ENCODE measurements at regions not wholly inside any gene's neighbourhood (a gene's known extent, or its start where the extent isn't known, plus 50 kb on each side); places are given as distances from the start of the nearest gene placed in this dataset.

DNA sequence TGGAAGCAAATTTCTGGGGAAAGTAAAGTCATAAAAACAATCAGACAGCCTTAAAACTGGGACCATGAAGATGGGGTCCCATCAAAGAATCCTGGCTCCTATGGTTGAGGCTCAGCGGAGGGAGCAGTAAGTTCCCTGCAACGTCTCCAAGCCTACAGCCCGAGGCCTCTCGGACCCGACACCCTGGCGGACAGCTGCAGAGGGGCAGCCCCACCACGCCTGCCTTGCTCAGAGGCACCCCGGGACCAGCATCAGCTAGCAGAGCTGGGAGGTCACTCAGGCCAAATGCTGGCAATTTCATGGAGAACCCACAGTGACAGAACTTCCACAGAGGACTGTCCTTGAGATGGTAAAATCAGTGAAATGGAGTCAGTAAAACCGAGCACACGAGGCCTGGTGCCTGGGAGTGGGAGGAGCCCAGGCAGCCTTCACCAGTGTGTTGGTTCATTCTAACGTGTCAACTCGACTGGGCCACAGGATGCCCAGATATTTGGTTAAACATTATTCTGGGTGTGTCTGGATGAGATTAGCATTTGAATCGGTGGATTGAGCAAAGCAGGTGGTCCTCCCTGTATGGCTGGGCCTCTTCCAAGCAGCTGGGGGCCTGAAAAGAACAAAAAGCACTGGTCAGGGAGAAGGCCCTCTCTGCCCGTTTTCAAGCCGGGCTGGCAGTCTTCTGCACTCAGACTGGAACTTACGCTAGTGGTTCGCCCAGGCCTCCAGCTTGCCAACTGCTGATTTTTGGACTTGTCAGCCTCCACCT lies 96.2 kb upstream of the INSIG1 start:
- no peak overlapping the region for H3K4me3 ChIP-seq (ENCODE audit: low read depth, low read length)

DNA sequence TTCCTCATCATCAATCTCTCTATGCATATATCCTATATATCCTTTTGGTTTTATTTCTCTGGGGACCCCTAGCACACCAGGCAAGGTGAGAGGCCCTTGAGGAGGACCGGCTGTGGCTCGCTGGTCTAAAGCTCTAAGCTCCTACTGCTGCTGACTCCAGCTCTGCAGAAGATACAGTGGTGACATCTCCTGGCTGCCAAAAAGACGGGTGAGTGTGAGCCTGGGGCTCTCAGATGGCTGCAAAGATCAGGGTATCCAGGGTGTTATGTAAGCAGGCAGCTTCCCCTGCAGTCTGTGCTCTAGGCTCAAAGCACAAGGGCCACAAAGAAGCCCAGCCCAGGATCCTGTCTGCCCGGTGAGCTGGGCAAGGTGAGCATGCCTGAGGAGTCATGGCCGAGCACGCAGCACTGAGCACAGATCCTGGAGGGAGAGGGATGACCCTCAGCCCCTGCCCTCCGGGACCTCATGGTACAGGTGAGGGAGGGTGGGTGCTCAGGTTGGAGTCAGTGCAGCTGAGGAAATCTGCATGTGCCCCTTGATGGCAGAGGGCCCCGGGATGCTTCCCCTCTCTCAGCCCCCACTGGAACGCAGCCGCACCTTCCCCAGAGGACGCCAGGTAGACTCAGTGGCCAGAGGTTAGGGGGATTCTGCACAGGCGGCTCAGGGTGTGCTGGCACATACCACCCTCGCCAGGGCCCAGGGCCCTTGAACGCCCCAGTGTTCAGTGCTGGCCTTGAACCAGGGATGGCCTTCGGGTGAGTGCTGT lies 95.4 kb upstream of the INSIG1 start:
- no peak overlapping the region for H3K4me3 ChIP-seq (ENCODE audit: low read depth, low read length)

DNA sequence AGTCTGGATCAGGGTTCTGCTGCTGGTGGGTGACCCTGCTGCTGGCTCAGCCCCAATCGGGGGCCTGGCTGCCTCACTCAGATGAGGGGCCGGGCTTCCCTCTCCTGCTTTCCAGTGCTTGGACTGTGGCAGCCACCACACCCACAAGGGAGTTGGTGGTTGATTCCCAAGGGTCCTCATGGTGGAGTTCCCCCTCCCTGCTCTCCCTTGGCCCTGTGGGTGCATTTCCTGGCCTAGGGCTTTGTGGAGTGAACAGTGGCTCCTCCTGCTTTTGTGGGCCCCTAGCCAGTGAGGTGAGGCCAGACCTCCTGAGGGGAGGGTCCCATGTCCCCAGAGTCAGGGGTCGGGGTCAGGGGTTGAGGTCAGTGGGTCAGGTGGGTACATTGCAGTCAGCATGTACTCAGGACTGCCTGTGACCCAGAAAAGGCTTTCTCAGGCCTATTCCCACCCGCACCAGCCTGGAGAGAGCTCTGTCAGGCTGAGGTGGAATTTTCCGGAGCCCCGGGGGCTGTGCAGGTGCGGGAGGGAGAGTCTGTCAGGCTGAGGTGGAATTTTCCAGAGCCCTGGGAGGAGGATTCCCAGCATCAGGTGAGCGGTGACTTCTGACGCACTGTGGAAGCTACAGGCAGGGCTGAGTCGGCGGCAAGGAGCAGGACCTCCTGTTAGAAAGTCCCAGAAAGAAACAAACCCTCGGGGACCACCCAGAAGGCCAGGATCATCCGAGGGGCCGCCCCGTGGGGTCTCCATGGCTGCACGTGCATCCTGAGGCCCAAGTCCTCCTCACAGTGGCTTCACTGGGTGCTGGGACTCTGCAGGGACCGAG lies 94.4 kb upstream of the INSIG1 start:
- H3K4me3 ChIP-seq (ENCODE audit: low read depth, low read length) = no peak overlapping the region

DNA sequence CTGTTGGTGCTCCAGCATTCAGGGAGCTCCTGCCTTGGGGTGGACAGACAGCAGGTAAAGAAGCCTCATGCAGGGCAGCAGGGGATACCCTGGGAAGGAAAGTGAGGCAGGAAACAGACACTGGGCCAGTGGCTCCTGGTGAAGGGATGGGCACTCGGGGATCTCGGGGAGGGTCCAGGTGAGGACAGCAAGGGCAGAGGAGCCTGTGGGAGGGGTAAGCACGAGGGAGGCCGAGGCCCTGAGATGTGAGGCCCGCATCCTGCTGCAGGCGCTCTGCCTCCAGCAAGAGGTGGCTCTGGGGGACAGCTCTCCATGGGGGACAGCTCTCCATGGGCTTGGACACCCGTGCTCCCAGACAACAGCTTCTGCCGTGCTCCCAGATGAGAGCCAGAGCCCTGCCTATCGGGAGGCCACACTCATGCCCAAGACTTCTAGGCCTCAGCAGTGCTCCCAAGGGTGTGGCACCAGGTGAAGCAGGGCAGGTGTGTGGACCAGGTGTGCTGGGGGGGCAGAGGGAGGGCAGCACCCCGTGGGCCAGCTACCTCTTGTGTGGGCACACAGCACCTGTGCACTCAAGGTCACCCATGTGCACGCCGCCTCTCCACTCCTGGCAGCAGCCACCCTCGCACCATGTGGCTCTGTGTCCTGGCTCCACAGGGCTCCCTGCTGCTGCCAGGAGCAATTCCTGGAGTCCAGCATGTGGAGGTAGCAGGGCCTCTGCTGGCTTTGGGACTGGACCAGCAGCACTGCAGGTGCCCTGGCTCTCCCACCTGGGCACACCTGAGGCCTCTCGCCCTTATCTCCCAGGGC lies 93.6 kb upstream of the INSIG1 start:
- H3K4me3 ChIP-seq (ENCODE audit: low read depth, low read length) = no peak overlapping the region

DNA sequence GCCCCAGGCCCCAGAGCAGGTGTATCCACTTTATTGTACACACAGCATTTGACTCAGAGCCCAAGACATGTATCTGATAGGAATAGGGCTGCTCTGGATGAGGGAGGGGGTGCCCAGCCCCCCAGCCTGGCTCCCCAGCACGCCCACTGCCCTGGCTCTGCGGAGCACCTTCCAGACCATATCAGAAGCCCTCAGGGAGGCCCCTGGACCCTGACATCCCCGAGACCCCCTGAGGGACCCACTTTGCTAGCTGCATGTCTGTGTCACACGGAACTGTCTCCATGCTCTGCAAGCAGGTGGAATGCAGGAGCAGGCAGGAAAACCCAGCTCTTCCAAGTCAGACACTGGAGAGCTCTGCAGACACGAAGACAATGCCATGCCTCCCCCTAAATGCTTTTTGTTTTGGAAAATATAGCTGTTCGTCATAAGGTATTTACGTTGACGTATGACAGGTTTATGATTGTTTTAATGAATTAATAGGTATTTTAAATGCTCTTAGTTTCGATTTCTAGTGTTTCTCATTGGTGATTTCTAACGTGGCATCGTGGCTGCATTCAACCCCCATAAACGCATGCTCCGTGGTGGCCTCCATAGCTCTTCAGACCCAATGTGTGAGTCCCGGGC lies 92.8 kb upstream of the INSIG1 start:
- H3K4me3 ChIP-seq (ENCODE audit: low read depth, low read length) = no peak overlapping the region

DNA sequence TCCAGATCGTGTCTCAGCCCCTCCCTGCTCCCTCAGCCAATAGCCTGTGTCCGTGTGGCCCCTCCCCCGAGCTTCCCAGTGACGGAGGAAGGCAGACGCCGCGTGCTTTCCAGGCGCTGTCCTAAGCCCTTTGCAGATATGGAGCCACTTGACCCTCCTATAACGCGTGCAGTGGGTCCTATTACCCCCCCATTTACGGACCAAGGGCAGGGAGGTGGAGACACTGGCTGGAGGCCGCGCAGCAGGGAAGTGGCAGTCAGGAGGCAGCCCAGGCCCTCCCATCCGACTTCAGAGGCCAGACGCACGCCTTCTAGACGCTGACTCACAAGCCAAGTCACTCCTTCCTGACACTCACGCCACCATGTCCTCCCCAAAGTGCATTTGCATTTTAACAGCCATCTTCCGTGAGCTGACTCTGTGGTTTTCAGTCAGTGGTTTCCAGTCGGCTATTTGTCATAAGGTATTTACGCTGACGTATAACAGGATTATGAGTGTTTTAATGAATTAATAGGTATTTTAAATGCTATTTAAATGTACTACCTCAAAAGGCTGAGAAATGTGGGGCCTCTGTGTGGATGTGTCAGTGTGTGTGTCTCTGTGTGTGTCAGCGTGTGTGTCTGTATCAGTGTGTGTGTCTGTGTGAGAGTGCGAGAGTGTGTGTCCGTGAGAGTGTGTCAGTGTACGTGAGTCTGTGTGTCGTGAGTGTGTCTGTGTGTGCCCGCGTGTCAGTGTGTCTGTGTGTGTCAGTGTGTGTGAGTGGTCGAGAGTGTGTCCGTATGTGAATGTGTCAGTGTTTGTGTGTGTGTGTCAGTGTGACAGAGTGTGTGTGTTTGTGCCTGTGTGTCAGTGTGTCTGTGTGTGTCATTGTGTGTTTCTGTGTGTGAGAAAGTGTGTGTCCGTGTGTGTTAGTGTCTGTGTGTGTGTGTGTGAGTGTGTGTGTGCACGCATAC lies 92.0 kb upstream of the INSIG1 start:
- no peak overlapping the region for H3K4me3 ChIP-seq (ENCODE audit: low read depth, low read length)

DNA sequence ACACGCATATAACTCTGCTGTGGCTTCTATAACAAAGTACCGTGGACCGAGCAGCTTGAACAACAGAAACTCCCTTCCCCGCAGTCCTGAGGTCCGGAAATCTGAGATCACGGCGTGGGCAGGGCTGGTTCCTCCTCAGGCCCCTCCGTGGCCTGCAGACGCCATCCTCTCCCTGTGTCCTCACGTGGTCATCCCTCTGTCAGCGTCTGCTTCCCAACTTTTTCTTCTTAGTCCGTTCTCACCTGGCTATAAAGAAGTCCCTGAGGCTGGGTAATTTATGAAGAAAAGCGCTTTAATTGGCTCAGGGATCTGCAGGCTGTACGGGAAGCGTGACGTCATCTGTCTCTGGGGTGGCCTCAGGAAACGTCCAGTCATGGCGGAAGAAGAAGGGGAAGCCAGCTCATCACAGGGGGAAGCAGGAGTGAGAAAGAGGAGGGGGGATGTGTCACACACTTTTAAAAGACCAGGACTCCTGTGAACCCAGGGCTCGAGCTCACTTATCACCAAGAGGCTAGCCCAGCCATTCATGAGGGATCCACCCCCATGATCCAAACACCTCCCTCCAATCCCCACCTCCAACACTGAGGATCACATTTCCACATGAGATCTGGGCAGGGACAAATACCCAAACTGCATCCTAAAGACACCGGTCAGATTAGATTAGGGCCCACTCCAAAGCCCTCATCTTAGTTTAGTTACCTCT lies 91.2 kb upstream of the INSIG1 start:
- no peak overlapping the region for H3K4me3 ChIP-seq (ENCODE audit: low read depth, low read length)

DNA sequence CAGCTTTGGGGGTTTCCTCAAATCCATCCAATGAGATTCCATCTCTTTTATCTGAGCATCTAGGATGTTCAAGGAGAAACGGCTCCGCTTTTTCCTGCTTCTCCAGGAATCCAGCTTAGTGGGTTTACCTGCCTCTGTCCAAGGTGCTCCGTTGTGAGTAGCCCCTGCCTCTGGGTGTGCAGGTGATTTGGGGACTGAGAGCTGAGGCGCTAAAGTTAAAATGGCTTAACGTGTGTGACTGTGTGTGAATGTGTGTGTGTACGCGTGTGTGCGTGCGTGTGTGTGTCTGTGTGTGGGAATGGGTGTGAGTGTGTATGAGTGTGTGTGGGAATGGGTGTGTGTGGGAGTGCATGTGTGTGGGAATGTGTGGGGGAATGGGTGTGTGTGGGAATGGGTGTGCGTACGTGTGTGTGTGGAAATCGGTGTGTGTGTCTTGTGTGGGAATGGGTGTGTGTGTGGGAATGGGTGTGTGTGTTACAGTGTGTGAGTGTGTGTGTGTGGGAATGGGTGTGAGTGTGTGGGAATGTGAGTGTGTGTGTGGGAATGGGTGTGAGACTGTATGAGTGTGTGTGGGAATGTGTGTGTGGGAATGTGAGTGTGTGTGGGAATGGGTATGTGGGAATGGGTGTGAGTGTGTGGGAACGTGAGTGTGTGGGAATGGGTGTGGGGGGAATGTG lies 90.2 kb upstream of the INSIG1 start:
- H3K4me3 ChIP-seq (ENCODE audit: low read depth, low read length) = no peak overlapping the region

DNA sequence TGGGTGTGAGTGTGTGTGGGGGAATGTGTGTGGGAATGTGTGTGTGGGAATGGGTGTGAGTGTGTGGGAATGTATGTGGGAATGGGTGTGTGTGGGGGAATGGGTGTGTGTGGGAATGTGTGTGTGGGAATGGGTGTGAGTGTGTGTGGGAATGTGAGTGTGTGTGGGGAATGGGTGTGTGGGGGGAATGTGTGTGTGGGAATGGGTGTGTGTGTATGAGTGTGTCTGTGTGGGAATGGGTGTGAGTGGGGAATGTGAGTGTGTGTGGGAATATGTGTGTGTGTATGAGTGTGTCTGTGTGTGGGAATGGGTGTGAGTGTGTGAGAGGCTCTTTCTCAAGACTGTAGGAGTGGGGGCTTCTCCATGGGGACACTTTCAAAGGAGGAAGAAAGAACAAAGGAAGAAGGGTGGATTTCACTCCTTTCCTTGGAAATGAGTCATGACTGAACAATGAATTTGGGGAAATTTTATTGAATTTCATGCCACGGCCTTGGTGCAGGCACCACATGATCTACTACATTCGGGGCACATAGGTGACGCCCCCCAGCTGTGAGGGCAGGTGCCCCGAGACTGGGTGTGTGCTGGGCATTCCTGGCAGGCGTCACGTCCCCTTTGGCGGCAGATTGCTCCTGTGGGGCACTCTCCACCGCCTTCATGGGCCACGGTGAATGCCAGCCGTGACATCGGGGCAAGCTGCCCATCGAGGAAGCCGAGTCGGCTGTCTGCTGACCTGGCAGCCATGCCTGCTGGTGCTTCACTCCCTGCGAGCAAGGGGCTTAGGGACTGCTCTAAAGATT lies 88.8 kb upstream of the INSIG1 start:
- H3K4me3 ChIP-seq (ENCODE audit: low read depth, low read length) = no peak overlapping the region

DNA sequence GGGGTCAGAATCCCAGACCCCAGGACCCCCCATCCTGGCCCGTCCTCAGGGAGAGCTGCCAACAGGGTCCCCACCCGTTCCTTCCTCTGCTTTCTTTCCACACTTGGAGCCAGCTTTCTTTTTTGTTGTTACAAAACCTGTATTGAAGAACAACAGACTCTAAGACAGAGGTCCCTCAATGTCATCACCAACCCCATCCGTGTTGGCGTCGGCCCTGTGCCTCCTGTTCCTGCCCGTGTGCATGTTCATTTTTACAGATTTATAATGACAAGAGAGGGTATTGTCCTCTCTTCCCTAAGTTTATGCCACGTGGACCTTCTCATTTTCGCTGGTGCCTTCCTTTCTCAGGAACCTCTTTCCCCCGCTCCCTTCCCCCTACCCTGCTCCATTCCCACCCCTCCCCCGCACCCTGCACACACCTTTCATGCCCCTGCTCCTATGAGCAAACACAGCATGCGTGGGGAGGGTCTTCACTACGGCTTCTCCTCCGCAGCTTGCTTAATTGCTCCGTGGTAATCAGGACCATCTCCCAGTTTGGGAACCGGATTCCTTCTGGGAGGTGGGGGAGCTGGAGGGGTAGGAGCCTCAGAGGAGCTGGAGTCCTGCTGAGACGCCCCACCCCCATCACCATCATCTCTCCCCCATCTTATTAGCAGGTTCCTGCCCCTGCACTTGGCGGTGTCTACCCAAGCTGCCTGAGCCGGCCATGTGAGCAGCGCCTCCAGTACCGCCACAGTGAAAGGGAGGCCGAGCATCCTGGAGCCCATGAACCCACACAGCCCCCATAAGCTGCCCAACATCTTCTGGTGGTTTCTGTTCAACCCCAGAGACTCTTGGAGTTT lies 88.0 kb upstream of the INSIG1 start:
- no peak overlapping the region for H3K4me3 ChIP-seq (ENCODE audit: low read depth, low read length)

DNA sequence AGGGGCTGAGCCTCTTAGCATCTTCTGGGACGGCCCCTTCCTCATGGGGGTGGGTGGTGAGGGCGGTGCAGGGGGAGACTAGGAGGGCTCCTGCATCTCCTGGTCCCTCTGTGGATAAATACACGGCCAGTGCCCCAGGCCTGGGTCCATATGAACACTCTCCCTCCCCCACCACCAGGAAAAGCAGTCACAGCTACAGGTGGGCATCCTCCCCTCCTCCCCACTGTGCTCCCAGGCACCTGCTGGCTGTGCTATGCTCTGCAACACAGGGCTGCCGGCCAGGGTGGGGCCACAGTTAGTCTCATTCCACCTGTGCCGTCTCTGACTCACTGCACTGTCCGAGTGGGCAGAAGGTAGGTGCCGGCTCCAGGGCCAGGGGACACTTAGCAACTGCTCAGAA lies 87.3 kb upstream of the INSIG1 start:
- no peak overlapping the region for H3K4me3 ChIP-seq (ENCODE audit: low read depth, low read length)

DNA sequence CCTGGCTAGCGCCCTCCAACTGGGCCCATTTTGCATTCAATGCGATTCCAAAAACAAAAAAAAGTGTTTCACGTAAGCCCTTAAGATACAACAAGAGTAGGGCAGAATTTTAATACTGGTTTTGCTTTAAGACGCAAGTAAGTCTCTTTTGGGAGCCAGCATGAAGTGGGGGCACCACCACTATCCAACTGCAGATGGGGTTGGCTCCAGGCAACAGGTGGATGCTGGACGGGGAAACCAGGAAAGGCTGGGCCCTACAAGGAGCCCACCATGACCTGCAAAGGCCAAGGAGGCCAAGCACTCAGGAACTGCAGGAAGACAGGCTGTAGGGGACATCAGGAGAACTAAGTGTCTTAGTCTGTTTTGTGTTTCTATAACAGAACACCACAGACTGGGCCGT lies 86.5 kb upstream of the INSIG1 start:
- H3K4me3 ChIP-seq (ENCODE audit: low read depth, low read length) = no peak overlapping the region

DNA sequence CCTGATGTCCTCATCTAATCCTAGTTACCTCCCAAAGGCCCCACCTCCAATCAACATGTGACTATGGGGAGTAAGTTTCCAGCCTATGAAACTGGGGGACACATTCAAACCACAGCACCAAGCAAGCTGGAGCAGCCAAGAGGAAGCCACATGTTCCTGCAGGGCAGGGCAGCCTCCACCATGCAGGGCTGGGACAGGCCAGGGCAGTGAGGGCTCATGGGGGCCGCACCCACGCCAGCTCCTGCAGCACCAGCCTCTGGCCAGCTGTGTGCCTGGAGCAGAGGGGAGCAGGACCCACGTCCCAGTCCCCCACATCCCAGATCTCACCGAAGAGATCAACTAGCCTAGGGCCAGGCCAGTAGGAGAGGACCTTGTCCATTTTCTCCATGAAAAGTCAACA lies 85.9 kb upstream of the INSIG1 start:
- no peak overlapping the region for H3K4me3 ChIP-seq (ENCODE audit: low read depth, low read length)

DNA sequence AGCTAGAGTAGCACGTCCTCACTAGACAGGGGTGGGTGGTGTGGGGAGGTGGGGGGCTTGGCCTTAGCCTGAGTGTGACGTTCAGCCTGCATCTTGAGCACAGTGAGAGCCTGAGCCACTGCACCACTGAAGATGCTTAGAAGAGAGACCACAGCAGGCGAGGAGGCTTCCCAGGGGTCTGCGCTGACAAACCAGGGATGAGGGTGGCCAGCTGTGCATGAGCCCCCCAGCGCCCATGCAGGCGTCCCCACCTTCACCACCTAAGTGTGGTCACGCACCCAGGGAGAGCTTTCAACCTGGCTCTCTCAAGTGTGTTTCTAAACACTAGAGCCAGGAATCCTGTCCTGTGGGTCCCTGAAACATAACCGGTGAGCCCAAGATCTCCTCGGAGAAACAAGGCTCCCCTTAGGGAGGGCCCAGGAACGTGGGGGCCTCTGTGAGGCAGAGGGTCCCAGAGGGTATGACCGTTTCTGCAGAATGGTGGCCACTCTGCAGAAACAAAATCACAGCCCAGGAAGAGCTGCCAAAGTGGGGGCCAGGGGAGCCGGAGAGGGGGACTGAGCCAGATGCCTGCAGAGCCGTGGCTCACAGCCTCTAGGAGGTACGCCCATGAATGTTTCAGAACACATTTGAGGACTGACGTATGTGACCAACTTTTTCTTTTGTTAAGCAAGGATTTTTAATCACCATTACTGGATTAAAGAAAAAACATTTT lies 85.2 kb upstream of the INSIG1 start:
- no peak overlapping the region for H3K4me3 ChIP-seq (ENCODE audit: low read depth, low read length)

DNA sequence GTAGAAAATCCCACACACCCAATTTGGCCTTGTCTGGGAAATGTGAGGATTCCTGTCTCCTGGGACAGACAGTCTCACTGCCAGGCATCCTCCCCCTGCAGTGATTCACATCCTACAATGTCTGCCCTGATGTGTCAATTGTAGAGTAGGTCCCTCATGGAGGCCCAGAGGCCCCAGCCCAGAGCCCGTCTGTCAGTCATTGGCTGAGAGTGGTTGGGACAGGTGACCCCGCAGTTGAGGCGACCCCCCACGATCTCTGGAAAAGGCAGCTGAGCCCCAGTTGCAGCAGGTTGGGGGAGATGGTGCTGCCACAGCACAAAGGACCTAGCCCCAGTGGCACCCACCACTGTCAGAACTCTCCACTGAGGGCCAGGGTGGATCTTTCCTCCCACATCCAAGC lies 84.3 kb upstream of the INSIG1 start:
- H3K4me3 ChIP-seq (ENCODE audit: low read depth, low read length) = no peak overlapping the region

All from iPS-11a (cell line).